Ovary (tissue), 7 donors: ENCODE measurements at regions not wholly inside any gene's neighbourhood (a gene's known extent, or its start where the extent isn't known, plus 50 kb on each side); places are given as distances from the start of the nearest gene placed in this dataset.

Experiments
- DNase-seq, 5 donors: peaks; one replicate each; pipeline ENCODE4 v3.0.0-alpha.2; 2019 to 2020
- H3K27ac ChIP-seq, 2 donors: fragments of 200-600 bp; one replicate each; pipeline versions ENCODE4 v1.5.1 to v1.8.0; 2019 to 2022
- H3K27me3 ChIP-seq: fragments of 200-600 bp; one replicate; pipeline ENCODE4 v1.8.0; 2022
- H3K36me3 ChIP-seq: fragments of 200-600 bp; sonication (generic); one replicate; pipeline ENCODE4 v1.5.1; 2019
- H3K4me1 ChIP-seq: one replicate; pipeline ENCODE4 v1.8.1; 2013; ENCODE audit warnings: mild to moderate bottlenecking, moderate library complexity; ENCODE audit not compliant: insufficient read depth
- H3K4me3 ChIP-seq: fragments of 200-600 bp; sonication (generic); one replicate; pipeline ENCODE4 v1.5.1; 2017
- H3K9me3 ChIP-seq, 2 donors: fragments of 200-600 bp in 1 of 2; sonication (generic) in 1 of 2; one replicate each; pipeline versions ENCODE4 v1.5.1 to v1.8.1; 2013 to 2019; ENCODE audit warnings: mild to moderate bottlenecking in 1 of 2, moderate library complexity in 1 of 2
- CTCF ChIP-seq, 3 donors: fragments of 450-650 bp in 2 of 3; fragments of 200-600 bp in 1 of 3; IDR thresholded peaks; one replicate each; pipeline versions ENCODE4 v1.5.1 to v1.8.0; 2016 to 2022; ENCODE audit warnings: antibody characterized with exemption in 3 of 3, mild to moderate bottlenecking in 1 of 3
- EP300 ChIP-seq: sonication (generic); formaldehyde crosslinking; IDR thresholded peaks from one replicate; pipeline ENCODE4 v1.6.1; 2017; ENCODE audit warnings: antibody characterized with exemption
- POLR2A ChIP-seq: fragments of 450-650 bp; IDR thresholded peaks from one replicate; pipeline ENCODE4 v1.6.1; 2017; ENCODE audit warnings: antibody characterized with exemption, mild to moderate bottlenecking, moderate library complexity
- WGBS, 3 donors: extraction: QIAGEN DNeasy Blood & Tissue Kit in 1 of 3; methylation state at CpG; one replicate each; pipeline versions ENCODE4 v1.1.5 to v1.1.7; 2013 to 2017; 5-methylcytosine and 5-hydroxymethylcytosine counted together
- intact Hi-C, 4 donors: fragments of 100-400 bp; cut with DNase I; formaldehyde crosslinking; loops; one replicate each; pipeline versions ENCODE4 v1.11.0 to v1.15.1; 2022 to 2023
- donor health status: DM: no; HTN: no; CAD: no; lungs with moderate emphysema.
- donor health status: DM: no; HTN: no; CAD: no.
- donor health status: Bipolar disorder and iron deficiency.
- donor health status: DM: no; HTN: no; CAD: no.
- donor health status: DM: yes; HTN: yes; CAD: no.

- no peaks in the 10 kb centered on the region for H3K36me3 ChIP-seq
- no peaks in the 10 kb centered on the region for H3K27me3 ChIP-seq
- no peaks in the 10 kb centered on the region for H3K4me1 ChIP-seq
- WGBS, 3 donors = 70 to 75% (median 75%) methylated on average over 5 of the region's 5 CpGs
- no peak overlapping the region for H3K27ac ChIP-seq
- H3K4me3 ChIP-seq = no peak overlapping the region
- DNase-seq = no peak
- intact Hi-C loops = no loop called here
- TF ChIP-seq POLR2A (no peak), EP300 (no peak), CTCF (IDR thresholded peaks at IDR 0.05) (no peak)
- no peaks in the 10 kb centered on the region for H3K9me3 ChIP-seq
Measured at GRCh38 chr2:20925265-20925889, 102.5 kb upstream of the LDAH start.

- TF ChIP-seq CTCF (IDR thresholded peaks at IDR 0.05) = no peak
- no peak for TF ChIP-seq POLR2A
- no peak for TF ChIP-seq EP300
- no peak overlapping the region for H3K4me3 ChIP-seq
- no peak overlapping the region for H3K27ac ChIP-seq
- no peaks in the 10 kb centered on the region for H3K36me3 ChIP-seq
- DNase-seq = no peak
- no peaks in the 10 kb centered on the region for H3K27me3 ChIP-seq
- intact Hi-C loops = no loop called here
- H3K4me1 ChIP-seq = no peaks in the 10 kb centered on the region
- H3K9me3 ChIP-seq = no peaks in the 10 kb centered on the region
- 78 to 84% (median 83%) methylated on average over 8 of the region's 8 CpGs for WGBS, 3 donors
Measured at GRCh38 chr2:20919297-20919800, 96.4 kb upstream of the LDAH start.

- H3K4me1 ChIP-seq = no peaks in the 10 kb centered on the region
- no peak for DNase-seq
- H3K27ac ChIP-seq = no peak overlapping the region
- H3K4me3 ChIP-seq = no peak overlapping the region
- H3K9me3 ChIP-seq = no peaks in the 10 kb centered on the region
- no peaks in the 10 kb centered on the region for H3K27me3 ChIP-seq
- intact Hi-C loops = no loop called here
- H3K36me3 ChIP-seq = no peaks in the 10 kb centered on the region
- WGBS, 3 donors = 49 to 62% (median 60%) methylated on average over 11 of the region's 11 CpGs
- TF ChIP-seq CTCF (IDR thresholded peaks at IDR 0.05) (no peak), EP300 (no peak), POLR2A (no peak)
Measured at GRCh38 chr2:20917719-20918572, 95.0 kb upstream of the LDAH start.

- WGBS, 3 donors = 46 to 59% (median 49%) methylated on average over 8 of the region's 8 CpGs
- no peak for DNase-seq
- H3K4me3 ChIP-seq = no peak overlapping the region
- no peak overlapping the region for H3K27ac ChIP-seq
- intact Hi-C loops = no loop called here
- no peaks in the 10 kb centered on the region for H3K4me1 ChIP-seq
- H3K9me3 ChIP-seq = no peaks in the 10 kb centered on the region
- no peaks in the 10 kb centered on the region for H3K36me3 ChIP-seq
- H3K27me3 ChIP-seq = no peaks in the 10 kb centered on the region
- no peak for TF ChIP-seq CTCF (IDR thresholded peaks at IDR 0.05)
Measured at GRCh38 chr2:20917287-20917660, 94.4 kb upstream of the LDAH start.
